ENCODE measurements at regions not wholly inside any gene's neighbourhood (a gene's known extent, or its start where the extent isn't known, plus 50 kb on each side); places are given as distances from the start of the nearest gene placed in this dataset.
A peak's percentile ranks its signal among the peaks of the same experiment; 100 is the strongest.

GRCh38 chr12:108462686-108463085 lies 52.4 kb upstream of the FICD start:
- no peak for DNase-seq (ENCODE audit: low read depth)

GRCh38 chr12:108461058-108461660 lies 53.9 kb upstream of the FICD start:
- DNase-seq (ENCODE audit: low read depth), result no peak

- DNase-seq (ENCODE audit: low read depth), result no peak
Measured at GRCh38 chr12:108459149-108459548, 55.9 kb upstream of the FICD start.

- DNase-seq (ENCODE audit: low read depth), result no peak
Measured at GRCh38 chr12:108457734-108458361, 57.2 kb upstream of the FICD start.

- peak; percentile 69 for DNase-seq (ENCODE audit: low read depth)
Measured at GRCh38 chr12:108457006-108457733, 57.9 kb upstream of the FICD start.

GRCh38 chr12:108455706-108456105 lies 59.4 kb upstream of the FICD start:
- no peak for DNase-seq (ENCODE audit: low read depth)

GRCh38 chr12:108454539-108455139 lies 60.4 kb upstream of the FICD start:
- DNase-seq (ENCODE audit: low read depth), result no peak

GRCh38 chr12:108449478-108449877 lies 65.6 kb upstream of the FICD start:
- no peak for DNase-seq (ENCODE audit: low read depth)

GRCh38 chr12:108448246-108448645 lies 66.8 kb upstream of the FICD start:
- DNase-seq (ENCODE audit: low read depth), result no peak

- no peak for DNase-seq (ENCODE audit: low read depth)
Measured at GRCh38 chr12:108447168-108447832, 67.8 kb upstream of the FICD start.

- DNase-seq (ENCODE audit: low read depth), result peak; percentile 8
Measured at GRCh38 chr12:108446766-108447165, 68.3 kb upstream of the FICD start.

- DNase-seq (ENCODE audit: low read depth), result no peak
Measured at GRCh38 chr12:108442910-108443309, 72.2 kb upstream of the FICD start.

- DNase-seq (ENCODE audit: low read depth), result peak; percentile 18
Measured at GRCh38 chr12:108442067-108442466, 73.0 kb upstream of the FICD start.

GRCh38 chr12:108441549-108441948 lies 73.5 kb upstream of the FICD start:
- DNase-seq (ENCODE audit: low read depth), result no peak

GRCh38 chr12:108440736-108441135 lies 74.3 kb upstream of the FICD start:
- no peak for DNase-seq (ENCODE audit: low read depth)

- no peak for DNase-seq (ENCODE audit: low read depth)
Measured at GRCh38 chr12:108438667-108439066, 76.4 kb upstream of the FICD start.

GRCh38 chr12:108432423-108433121 lies 82.5 kb upstream of the FICD start:
- no peak for DNase-seq (ENCODE audit: low read depth)

- no peak for DNase-seq (ENCODE audit: low read depth)
Measured at GRCh38 chr12:108430926-108431325, 84.2 kb upstream of the FICD start.

- DNase-seq (ENCODE audit: low read depth), result peak; percentile 26
Measured at GRCh38 chr12:108430245-108430644, 84.8 kb upstream of the FICD start.

GRCh38 chr12:108425238-108425795 lies 86.2 kb upstream of the CMKLR1 start:
- no peak for DNase-seq (ENCODE audit: low read depth)

- no peak for DNase-seq (ENCODE audit: low read depth)
Measured at GRCh38 chr12:108424816-108425215, 85.7 kb upstream of the CMKLR1 start.
